IMR-90 (cell line): ENCODE measurements at regions not wholly inside any gene's neighbourhood (a gene's known extent, or its start where the extent isn't known, plus 50 kb on each side); places are given as distances from the start of the nearest gene placed in this dataset.
"Not testable (repeated sequence)": the region's sequence is repeated elsewhere in the genome, so short reads cannot be mapped to it uniquely, and the experiment has no call there.

Experiments
- CEBPB ChIP-seq: IDR thresholded peaks from 2 replicates; pipeline ENCODE4 v1.6.1; 2012; ENCODE audit warnings: low read depth, low read length, improper control_type of control experiment
- MAFK ChIP-seq: IDR thresholded peaks from 2 replicates; pipeline ENCODE4 v1.6.1; 2012; ENCODE audit warnings: low read depth, low read length, improper control_type of control experiment
- MAZ ChIP-seq: IDR thresholded peaks from 2 replicates; pipeline ENCODE4 v1.6.1; 2012; ENCODE audit warnings: low read depth, mild to moderate bottlenecking, low read length, improper control_type of control experiment, moderate library complexity, borderline replicate concordance
- MXI1 ChIP-seq: IDR thresholded peaks from 2 replicates; pipeline ENCODE4 v1.6.1; 2012; ENCODE audit warnings: low read depth, mild to moderate bottlenecking, low read length, moderate library complexity, borderline replicate concordance
- NFE2L2 ChIP-seq: fragments of 150-350 bp; IDR thresholded peaks from 2 replicates; pipeline ENCODE4 v1.6.1; 2016; ENCODE audit warnings: low read depth, mild to moderate bottlenecking, low read length
- POLR2A ChIP-seq: IDR thresholded peaks from 2 replicates; pipeline ENCODE4 v1.6.1; 2012; ENCODE audit warnings: mild to moderate bottlenecking, low read depth, low read length
- RAD21 ChIP-seq: IDR thresholded peaks from 2 replicates; pipeline ENCODE4 v1.6.1; 2012; ENCODE audit warnings: low read length, improper control_type of control experiment
- RCOR1 ChIP-seq: IDR thresholded peaks from 2 replicates; pipeline ENCODE4 v1.6.1; 2012; ENCODE audit warnings: mild to moderate bottlenecking, low read length, improper control_type of control experiment; ENCODE audit not compliant: insufficient replicate concordance
- RFX5 ChIP-seq: IDR thresholded peaks from 2 replicates; pipeline ENCODE4 v1.8.0; 2012; ENCODE audit warnings: low read depth, mild to moderate bottlenecking, low read length, moderate library complexity
- SMC3 ChIP-seq: fragments of 150-350 bp; IDR thresholded peaks from 2 replicates; pipeline ENCODE4 v1.6.1; 2016; ENCODE audit warnings: low read depth, mild to moderate bottlenecking, antibody characterized with exemption, low read length, moderate library complexity
- TF ChIP-seq, protein P1 (sequence below): conservative IDR thresholded peaks from 2 replicates; pipeline ENCODE4 v1.5.1; 2012; ENCODE audit warnings: mild to moderate bottlenecking, low read depth, low read length, improper control_type of control experiment
- TF ChIP-seq, protein P2 (sequence below): fragments of 150-350 bp; IDR thresholded peaks from 2 replicates; pipeline ENCODE4 v1.6.1; 2017; ENCODE audit warnings: mild to moderate bottlenecking, antibody characterized with exemption, low read length, low read depth

DNA sequence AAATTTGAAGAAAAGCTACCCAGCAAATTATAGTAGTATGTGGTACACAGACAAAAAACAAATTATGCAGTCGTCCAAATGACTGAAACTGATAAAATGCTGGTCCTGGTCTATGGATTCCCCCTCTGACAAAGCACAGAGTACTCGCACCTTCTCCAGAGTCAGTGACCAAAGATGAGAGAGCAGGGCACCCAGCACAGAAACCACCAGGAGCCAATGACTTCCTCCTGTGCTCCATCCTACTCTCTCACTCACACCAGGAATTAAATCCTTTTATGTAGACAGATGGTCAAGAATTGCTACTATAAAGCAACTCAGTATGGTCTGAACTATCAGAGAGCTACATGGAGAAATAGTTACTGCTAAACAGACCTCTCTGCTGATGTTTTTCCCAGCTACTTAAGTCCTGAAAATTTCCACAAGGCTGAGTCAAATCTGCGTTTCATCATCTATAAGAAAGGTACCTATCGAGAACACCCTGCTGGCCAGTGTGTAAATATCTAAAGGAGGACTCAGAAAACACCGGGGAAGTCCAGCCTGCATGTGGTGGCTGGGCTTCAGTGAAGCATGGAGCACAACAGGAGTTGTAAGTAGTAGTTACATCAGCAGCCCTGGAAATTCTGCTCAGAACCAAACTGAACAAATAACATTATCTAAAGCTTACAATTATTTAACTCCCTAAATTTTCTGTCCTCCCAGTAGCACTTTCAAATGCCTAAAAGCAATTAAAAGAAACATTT is 84.5 kb upstream of the FBXO28 start:
- not testable (repeated sequence) for TF ChIP-seq RAD21, MXI1, POLR2A, SMC3, RFX5, CEBPB, MAFK, RCOR1, MAZ, NFE2L2
- TF ChIP-seq, protein P1, sequence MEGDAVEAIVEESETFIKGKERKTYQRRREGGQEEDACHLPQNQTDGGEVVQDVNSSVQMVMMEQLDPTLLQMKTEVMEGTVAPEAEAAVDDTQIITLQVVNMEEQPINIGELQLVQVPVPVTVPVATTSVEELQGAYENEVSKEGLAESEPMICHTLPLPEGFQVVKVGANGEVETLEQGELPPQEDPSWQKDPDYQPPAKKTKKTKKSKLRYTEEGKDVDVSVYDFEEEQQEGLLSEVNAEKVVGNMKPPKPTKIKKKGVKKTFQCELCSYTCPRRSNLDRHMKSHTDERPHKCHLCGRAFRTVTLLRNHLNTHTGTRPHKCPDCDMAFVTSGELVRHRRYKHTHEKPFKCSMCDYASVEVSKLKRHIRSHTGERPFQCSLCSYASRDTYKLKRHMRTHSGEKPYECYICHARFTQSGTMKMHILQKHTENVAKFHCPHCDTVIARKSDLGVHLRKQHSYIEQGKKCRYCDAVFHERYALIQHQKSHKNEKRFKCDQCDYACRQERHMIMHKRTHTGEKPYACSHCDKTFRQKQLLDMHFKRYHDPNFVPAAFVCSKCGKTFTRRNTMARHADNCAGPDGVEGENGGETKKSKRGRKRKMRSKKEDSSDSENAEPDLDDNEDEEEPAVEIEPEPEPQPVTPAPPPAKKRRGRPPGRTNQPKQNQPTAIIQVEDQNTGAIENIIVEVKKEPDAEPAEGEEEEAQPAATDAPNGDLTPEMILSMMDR: not testable (repeated sequence)
- TF ChIP-seq, protein P2, sequence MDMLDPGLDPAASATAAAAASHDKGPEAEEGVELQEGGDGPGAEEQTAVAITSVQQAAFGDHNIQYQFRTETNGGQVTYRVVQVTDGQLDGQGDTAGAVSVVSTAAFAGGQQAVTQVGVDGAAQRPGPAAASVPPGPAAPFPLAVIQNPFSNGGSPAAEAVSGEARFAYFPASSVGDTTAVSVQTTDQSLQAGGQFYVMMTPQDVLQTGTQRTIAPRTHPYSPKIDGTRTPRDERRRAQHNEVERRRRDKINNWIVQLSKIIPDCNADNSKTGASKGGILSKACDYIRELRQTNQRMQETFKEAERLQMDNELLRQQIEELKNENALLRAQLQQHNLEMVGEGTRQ: not testable (repeated sequence)
